ENCODE measurements at regions not wholly inside any gene's neighbourhood (a gene's known extent, or its start where the extent isn't known, plus 50 kb on each side); places are given as distances from the start of the nearest gene placed in this dataset.

DNA sequence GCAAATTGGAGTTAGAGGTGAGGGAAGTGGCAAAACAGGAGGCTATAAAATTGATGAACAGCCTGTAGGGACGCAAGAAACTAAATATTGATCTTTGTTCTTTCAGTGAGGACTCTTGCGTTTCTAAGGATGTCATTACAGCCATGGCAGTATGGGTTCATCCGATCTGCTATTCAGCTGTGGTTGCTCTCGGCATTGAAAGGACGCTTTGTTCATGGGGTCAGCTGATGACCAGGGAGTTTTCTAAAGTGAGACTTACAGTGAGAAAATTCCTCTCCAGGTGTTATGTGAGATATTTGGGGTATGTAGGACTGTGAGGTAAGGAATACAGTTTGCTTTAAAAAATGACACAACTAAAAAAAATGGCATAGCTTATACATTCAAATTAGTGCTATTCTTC, 52.7 kb upstream of the PELI1 start:
- DNase-seq = no peak

DNA sequence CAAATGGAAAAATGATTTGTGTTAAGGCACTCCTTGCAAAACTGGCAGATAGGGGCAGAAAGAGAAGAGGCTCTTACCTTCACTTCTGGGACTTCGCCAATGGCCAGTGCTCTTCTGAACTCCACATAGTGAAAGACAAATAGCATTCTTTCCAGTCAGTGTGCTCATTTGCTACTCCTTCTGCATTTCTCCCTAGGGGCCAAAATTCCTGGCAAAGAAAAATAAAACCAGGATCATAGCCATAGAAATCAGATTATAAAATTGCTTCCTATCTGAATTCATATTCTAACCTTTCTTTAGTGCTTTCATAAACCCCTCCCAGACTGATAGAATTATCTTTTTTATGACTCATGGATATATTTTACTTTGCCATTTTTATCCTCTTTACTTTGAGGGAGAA, 56.9 kb upstream of the PELI1 start:
- no peak for DNase-seq

DNA sequence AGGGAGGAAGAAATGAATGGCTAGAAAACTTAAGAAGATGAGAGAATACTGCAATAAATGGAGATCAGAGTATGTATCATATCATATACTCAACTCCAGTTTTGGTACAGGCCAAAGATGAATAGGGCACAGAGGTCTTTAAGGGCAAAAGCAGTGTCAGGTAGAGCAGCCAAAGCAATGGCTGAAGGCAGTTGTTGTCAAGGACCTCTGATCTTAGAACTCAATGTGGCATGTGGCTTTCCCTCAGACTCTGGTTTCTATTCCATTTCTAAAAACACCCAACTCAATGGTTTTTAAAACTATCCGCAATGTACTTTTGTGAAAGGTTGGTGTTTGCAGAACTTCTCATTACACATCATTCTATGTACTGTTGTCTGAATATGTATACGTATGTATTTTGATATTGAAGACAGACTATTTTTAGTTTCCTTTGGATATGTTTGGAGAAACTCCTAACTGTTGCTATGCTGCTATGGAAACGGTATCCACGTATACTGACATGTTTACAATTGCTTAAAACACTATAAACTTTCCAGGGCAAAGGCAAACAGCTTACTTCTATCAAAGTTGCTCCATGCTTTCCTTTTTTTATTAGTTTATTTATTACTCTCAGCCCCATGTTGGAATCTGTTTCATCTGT, 58.1 kb upstream of the PELI1 start:
- DNase-seq = no peak

DNA sequence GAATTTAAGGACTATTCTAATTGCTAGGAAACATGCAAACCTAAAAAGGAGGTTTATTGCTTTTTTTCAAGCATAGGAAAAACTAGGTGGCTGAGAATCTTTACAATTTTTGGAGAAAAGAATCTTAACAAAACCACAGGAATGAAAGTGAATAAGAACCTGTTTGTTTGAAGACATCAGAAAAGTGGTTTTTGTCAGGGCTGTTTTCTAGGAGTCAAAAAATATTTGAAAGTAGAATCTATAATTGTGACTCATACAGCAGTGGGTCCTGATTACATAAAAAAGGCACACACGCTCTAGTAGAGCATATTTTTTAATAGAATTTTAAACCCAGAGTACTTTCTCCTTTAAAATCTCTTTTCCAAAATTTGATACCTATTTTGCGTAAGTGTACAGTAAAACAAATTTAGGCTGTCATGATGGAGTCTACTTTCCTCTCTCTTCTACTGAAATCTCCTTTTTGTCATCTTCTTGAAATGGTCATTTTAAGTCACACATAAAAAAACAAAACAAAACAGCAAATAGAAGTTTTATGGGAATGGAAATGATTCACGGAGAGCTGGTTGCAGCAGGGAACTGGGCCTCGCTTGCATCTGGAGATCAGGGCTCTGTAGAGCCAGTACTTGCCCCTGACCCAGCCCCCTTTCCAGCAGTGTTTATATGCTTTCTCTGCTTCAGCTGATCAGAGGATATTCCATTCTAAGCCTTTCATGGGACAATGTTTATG, 59.1 kb upstream of the PELI1 start:
- no peak for DNase-seq

DNA sequence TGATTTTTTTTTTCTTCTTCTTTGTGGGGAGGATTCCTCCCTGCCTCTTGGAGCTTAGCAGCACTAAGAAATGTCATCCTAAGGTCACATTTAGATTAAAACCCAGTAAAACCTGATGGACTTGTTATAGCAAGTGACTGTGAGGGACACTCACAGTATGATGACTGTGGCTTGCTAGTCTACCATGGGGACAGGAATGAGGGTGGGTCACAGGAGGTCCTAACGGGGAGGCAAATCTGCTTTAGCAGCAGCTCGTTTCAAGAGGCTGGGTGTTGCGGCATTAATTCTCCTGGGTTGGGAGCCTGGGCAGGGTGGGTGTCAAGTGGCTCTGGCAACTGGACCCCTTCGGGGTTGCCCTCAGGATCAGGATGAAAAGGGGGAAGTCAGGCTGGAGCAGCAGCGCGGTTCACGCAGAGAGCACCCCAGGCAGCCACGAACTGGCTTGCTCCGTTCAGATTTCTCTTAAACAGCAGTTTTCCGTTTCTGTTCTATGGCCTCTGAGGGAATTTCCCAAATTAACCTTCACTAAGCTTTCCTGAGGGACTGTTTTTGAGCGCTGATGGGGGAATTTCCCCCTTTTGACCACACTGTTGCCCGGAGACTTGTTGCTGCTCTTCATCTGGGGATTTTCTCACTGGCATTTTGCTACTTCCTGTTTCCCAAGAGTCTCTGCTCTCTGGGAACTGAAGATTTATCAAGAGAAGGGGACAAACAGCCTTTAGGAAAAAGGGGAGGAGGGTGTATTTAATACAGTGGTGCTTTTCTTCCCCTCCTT, 59.8 kb upstream of the PELI1 start:
- DNase-seq = no peak

DNA sequence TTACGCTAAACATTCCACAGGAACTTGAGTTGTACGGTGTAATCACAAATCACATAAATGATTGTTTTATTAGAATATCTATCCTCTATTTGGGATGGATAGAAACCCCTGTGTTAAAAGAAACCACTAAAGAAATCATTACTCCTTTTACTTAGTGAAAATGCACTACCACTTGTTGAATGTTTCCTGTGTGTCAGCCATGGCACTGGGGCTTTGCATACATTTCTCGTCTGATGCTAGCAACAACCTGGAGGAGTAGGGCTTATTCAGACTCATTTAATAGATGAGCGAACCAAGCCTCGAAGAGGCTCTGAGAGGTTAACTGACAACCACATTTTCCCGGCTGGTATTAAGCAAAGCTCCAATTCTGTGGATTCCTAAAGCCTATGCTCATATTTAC, 60.5 kb upstream of the PELI1 start:
- no peak for DNase-seq

DNA sequence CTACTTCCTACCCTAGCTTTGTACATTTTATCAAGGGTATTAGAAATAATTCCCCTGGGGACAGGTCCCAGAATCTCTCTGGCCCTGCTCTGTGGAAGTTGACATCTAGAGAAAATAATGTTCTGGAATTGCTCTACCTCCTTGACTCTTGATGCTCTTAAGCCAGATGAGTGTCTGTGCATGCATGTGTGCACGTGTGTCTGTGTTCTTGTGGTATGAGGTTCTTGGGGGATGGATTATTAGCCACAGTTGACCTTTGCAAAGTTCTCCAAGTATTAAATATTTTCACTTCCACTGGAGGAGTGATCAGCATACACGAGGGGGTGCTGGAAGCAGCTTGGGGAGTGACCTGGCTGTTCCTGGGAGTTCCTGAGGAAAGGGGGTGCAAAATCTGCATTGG, 61.2 kb upstream of the PELI1 start:
- DNase-seq = no peak

DNA sequence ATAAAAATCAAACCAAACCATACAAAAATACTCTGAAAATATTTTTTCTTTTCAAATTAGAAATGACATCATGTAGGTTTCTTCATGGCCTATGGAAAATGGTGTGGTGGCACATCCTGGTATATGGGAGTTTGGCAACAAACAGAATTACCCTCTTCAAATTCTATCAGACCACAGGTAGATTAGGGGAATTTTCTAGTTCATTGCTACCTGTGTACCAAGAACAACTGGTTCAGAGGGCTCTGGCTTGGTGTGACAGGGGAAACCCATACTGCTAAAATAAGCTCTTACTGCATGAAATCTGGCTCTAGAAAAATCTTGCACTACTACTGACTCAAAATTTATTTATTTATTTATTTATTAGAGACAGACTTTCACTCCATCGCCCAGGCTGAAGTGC, 63.4 kb upstream of the PELI1 start:
- no peak for DNase-seq

DNA sequence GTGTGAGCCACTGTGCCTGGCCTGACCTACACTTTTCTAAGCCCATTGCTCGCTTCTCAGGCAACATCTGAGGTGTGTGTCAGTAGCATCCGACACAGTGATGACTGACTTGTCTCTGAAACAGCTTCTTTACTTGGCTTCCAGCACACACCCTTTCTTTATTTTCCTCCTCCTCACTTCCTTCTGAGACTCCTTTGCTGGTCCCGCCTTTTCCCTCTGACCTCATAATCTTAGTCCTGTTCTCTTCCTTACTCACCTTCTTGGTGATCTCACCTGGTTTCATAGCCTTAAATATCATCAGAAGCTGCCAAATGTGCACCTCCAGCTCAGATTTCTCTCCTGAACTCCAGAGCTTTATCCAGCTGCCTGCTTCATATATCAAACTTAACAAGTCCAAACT, 66.6 kb upstream of the PELI1 start:
- no peak for DNase-seq

DNA sequence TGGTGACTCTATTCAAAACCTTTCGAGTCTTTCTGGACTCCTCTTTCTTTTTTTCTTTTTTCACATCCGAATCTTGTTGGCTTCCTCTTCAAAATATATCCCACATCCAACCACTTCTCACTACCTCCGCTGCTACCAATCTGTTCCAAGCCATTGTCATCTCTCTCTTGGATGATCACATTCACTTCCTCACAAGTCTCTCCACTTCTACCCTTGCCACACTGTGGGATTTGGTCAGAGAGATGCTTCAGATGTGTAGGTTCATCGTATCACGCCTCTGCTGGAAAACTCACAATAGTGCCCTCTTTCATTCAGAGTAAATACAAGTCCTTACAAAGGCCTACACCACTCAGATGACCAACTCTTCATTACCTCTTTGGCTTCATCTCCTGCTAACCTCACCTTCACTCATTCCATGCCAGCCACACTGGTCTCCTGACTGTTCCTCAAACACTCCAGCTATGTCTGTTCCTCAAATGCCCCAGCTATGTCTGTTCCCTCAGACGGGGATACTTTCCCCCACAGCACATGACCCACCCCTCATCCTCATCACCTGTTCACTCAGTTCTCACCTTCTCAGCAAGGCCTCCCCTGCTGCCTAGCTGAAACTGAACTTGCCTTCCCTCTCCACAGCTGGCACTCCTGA, 67.2 kb upstream of the PELI1 start:
- DNase-seq = no peak

DNA sequence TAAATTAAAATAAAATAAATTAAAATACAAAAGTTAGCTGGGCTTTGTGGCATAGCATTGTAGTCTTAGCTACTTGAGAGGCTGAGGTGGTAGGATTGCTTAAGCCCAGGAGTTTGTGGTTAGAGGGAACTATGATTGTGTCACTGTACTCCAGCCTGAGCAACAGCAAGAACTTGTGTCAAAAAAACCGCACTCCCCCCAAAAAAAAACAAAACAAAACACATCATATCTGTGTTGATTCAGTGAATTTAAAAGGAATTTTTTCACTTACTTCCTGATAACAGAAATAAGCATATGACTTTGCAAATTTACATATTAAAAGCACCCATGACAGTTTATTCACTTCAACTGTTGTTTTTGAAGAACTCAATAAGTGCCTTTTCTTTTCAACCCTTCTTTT, 68.1 kb upstream of the PELI1 start:
- no peak for DNase-seq

DNA sequence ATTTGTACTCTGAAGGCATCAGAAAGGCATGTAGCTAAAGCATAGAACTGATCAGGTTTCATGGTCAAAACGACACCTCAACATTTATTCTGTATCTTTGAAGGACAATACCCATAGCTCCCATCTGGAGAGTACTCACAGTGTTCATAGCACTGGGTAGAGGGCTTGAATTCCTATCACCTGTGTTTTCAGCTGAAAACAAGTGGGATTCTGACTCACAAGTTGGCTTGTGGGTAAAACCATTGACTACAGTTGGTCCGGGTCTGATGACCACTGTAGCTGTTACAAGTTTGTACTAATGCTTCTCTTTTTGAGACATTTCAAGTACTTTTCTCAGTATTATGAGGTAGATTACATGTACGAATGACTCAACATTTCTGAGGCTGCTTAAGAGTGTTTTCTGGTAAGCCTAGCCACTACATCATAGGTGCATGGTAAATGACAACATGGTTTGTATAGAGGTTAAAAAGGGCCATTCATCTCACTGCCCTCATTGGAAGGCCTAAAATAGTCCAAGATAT, 68.6 kb upstream of the PELI1 start:
- no peak for DNase-seq

DNA sequence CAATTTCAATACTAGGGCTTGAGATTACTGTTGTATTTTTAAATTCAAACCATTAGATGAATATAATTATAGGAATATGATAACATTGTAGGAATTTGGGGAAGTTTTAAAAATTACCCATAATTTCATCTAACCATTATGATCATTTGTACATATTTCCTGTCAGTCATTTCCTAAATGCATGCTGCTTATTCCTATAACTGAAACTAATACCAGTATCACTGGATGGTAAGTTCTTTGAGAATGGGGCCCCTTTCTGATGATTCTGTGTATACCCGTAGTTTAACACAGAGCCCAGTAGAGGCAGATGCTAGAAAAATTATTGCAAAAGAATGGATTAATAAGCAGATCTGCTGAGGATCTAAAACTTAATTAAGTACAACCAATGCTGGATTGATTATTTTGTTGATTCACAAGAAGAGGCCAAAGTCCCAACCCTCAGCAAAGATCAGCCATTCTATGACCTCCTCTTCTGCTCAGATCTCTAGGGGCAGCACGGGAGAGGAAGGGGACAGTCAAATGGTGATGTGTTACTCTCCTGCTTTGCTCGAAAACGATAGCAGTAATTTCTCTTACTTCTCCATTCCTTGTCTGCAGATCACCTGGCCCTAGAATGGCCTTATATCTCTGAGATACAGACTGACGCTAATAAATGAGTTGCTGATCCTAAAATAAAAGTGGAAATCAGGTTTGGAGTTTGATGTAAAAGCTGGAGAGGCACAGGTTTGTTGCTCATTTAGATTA, 69.5 kb upstream of the PELI1 start:
- no peak for DNase-seq

DNA sequence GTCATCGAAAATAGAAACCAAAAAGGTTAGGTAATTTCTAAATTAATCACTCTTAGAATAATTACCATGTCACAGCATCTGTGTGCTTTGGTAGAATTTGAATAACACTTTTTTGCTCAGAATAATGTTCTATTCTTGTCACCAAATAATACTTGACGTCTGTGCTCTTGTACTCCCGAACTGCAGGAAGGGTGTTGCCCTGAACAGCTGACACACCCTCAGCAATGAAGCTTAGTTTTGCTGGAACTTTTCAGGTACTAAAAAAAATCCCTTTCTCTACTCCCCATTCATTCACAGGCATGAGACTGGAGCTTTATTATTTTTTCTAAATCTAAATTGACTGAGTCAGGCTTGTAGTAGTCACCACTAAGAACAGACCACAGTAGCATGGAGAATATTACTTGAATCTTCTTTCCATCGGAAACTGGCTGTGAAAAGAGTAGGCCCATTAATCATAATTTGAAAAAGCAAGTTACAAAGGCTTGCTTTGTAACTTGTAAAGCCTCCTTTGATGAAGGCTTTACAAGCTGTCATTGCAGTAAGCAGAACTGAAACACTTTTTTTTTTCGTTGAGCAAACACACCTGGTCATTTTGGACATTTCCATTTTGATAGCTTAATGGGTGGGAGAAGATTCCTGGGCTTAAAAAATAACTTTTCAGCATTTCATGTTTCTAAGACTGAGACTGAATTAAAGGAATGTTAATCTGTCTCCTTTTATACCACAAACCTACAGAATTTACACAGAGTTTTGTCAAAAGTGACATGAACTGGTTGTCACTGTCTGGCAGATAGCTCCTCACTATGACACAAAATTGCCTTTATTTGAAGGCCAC, 70.3 kb upstream of the PELI1 start:
- DNase-seq = no peak

DNA sequence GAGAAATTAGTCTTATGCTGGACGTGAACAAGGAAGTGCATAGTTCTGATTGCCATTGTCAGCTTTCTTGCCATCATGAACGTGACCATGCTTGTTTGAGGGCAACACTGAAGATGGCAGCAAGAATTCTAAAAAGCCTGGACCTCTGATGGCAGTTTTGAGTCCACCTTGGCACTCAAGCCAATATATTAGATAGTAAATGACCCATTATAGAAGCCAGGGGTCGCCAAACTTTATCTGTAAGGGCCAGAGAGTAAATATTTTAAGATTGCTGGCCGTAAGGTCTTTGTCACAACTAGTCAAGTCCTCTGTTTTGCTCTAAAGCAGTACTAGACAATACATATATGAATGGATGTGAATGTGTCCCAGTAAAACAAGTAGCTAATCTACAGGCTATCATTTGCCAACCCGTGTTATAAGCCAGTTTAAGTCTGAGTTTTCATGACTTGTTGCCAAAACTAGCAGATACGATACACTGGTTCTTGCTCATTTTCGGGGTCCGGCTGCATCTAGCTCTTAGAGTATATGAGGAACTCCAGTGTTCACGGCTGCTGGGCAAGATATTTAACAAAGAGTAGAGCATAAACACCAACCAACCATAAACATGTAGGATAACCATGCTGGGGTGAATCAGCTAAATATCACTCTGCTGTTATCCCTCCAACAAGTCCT, 73.1 kb upstream of the PELI1 start:
- no peak for DNase-seq

DNA sequence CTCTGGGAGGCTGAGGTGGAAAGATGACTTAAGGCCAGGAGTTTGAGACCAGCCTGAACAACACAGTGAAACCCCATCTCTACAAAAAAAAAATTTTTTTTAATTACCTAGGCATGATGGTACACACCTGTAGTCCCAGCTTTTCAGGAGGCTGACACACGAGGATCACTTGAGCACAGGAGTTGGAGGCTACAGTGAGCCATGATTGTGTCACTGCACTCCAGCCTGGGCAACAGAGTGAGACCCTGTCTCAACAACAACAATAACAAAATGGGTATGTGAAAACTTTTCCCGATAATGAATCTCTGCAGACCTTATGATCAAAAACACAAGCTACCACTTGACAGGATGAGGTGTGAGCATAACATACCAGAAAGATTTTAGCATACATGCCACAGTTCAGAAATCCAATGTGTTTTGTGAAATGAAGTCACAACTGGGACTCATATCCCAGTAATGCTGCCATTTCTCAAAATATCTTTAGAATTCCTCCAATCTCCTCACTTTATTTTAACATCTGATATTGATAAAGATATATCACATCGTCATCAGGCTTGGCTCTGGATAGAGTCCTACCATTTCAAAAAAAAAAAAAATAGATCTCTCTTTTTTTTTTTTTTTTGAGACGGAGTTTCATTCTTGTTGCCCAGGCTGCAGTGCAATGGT, 74.0 kb upstream of the PELI1 start:
- DNase-seq = no peak

DNA sequence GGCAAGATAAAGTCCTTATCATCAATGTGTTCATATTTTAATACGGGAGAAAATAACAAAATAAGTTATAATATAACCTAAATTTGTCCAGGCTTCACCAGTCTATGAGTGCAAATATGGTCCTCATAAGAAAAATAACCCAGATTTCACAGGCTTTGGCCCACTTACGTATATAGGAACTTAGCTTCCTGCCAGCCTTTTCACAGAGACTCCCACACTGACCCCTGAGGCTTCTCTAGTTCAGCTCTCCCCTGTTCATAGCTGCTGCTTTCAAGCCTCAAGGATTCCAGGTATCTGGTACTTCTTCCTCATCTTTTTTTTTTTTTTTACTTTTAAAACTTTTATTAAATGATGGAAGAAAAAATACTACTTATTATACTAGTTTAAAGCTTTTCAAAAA, 74.9 kb upstream of the PELI1 start:
- DNase-seq = no peak

DNA sequence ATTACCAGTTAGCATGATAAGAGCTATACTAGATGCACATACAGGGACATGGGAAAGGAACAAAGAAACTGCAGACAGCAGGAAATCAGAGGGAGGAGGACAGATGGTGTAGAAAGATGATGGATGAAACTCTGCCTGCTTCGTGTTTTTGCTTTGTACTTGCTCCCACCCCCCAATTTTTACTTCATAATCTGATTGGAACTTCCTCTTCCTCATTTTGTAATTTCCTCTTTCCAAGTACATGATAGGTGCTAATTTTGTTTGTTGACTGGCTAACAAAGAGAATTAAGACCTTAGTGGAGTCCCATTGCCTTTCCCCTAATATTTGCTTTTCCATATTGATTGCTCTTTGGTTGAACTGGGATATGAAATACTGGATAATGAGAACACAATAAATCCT, 76.0 kb upstream of the PELI1 start:
- no peak for DNase-seq

DNA sequence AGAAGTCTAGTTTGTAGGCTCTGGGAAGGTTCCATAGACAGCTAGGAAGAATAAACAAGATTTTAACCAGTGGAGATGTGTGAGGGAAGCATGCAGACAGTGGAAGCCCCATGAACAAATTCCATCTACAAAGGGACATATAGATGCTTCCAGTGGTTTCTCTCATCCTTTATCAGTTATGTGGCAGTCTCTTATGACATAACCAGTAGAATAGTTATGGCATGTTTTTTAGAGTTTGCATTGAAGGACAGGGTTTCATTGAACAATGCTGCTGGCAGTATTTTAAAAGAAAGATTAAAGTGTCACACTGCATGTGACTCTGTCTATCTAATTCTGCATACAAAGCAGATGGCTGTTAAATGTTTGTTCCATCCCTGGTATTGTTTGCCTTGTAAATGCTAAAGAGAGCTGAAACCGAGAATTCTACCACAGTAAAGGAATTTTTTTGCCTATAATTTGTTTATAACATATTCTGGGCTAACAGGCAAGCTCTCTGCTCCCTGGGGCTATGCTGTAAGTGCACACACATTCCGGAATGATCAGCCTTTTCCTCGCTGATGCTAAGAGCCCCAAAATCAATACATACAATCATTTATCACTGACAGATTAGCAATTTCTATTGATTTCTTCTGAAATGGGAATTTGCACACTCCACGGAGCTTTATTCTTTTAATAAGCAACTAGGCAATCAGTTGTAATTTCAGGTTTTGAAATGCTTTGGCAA, 76.8 kb upstream of the PELI1 start:
- DNase-seq = no peak

DNA sequence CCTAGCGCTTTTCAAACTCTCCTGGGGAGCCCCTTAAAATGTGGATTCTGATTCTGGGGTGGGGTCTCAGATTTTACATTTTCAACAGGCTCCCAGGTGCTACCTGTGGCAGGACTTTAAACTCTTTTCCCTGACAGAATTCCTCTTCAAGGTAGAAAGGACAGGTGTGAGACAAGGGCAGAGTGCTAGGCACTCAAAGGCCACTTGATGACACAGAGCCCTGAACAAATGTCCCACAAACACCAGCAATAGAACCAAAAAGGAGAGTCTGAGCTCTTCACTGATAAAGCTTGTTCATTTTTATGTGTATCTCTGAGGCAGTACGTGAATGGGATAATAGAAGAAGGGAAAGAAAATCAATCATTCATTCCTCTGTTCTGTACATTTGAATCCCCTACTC, 77.7 kb upstream of the PELI1 start:
- DNase-seq = no peak

Measured in cortex of kidney (tissue), 1 donor.